OCI-LY3 (cell line): ENCODE measurements at regions not wholly inside any gene's neighbourhood (a gene's known extent, or its start where the extent isn't known, plus 50 kb on each side); places are given as distances from the start of the nearest gene placed in this dataset.
"Not testable (repeated sequence)": the region's sequence is repeated elsewhere in the genome, so short reads cannot be mapped to it uniquely, and the experiment has no call there.

Experiments
- EZH2phosphoT487 ChIP-seq: fragments of 200-600 bp; shearing (Covaris generic); IDR thresholded peaks from 2 replicates; pipeline ENCODE4 v1.6.1; 2018; ENCODE audit warnings: antibody characterized with exemption, mixed run types, low read depth
- TF ChIP-seq, protein P1 (sequence below): fragments of 200-600, 300-600 bp; sonication (generic); IDR thresholded peaks from 2 replicates; pipeline ENCODE4 v1.5.1; 2014; ENCODE audit warnings: antibody characterized with exemption, low read length, low read depth

DNA sequence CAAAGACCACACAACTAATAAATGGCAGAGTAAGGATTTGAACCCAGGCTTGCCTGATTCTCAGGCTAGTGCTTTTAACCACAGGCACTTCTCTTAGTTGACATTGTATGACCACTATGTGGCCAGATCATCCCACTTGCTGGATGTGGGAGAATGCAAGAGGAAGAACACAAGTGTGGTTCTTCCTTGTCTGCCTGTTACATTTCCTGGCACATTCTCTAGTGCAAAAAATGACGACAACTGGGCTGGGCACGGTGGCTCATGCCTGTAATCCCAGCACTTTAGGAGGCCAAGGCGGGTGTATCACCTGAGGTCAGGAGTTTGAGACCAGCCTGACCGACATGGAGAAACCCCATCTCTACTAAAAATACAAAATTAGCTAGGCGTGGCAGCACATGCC lies 83.0 kb downstream of the GRIN2B start:
- TF ChIP-seq, protein P1, sequence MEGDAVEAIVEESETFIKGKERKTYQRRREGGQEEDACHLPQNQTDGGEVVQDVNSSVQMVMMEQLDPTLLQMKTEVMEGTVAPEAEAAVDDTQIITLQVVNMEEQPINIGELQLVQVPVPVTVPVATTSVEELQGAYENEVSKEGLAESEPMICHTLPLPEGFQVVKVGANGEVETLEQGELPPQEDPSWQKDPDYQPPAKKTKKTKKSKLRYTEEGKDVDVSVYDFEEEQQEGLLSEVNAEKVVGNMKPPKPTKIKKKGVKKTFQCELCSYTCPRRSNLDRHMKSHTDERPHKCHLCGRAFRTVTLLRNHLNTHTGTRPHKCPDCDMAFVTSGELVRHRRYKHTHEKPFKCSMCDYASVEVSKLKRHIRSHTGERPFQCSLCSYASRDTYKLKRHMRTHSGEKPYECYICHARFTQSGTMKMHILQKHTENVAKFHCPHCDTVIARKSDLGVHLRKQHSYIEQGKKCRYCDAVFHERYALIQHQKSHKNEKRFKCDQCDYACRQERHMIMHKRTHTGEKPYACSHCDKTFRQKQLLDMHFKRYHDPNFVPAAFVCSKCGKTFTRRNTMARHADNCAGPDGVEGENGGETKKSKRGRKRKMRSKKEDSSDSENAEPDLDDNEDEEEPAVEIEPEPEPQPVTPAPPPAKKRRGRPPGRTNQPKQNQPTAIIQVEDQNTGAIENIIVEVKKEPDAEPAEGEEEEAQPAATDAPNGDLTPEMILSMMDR = not testable (repeated sequence)
- not testable (repeated sequence) for TF ChIP-seq EZH2phosphoT487
